ENCODE measurements at regions not wholly inside any gene's neighbourhood (a gene's known extent, or its start where the extent isn't known, plus 50 kb on each side); places are given as distances from the start of the nearest gene placed in this dataset.
A peak's percentile ranks its signal among the peaks of the same experiment; 100 is the strongest.

DNA sequence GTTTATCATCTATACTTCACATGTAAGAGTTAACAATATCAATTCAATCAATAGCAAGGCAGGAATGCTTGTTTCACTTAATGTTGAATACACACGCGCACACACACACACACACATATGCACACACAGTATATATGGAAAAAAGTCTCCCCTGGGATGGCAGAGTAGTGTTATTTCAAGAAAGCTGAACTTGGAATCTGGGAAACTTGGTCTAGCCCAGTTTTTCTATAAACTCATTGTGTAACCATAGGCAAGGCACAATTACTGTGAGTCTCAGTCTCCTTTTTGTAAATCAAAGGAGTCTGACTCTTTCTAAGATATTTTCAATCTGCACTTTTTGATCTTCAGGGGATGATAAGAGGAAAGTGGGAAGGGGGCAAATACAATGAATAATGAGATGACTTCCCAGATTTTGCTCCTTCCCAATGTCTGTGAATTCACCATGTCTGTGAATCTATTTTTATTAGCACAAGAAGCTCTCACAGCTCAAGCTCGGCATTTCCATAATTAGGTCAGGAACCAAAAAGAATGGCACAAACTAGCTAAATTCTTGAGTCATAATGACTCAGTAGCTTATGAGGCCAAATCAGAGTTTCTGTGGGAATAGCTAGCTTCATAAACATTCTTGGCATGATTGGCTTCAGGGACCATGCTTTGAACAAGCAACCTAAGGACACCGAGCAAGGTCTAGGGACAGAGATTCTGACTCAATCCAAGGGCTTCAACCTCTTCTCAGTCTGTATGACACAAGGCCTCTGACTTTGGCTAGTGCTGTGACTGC, 227.4 kb upstream of the DCBLD2 start:
- H3K4me3 ChIP-seq (ENCODE audit: low read depth, low read length): no peak overlapping the region
- peak overlapping the region; percentile 91 for H3K27ac ChIP-seq
- TF ChIP-seq, protein P1, sequence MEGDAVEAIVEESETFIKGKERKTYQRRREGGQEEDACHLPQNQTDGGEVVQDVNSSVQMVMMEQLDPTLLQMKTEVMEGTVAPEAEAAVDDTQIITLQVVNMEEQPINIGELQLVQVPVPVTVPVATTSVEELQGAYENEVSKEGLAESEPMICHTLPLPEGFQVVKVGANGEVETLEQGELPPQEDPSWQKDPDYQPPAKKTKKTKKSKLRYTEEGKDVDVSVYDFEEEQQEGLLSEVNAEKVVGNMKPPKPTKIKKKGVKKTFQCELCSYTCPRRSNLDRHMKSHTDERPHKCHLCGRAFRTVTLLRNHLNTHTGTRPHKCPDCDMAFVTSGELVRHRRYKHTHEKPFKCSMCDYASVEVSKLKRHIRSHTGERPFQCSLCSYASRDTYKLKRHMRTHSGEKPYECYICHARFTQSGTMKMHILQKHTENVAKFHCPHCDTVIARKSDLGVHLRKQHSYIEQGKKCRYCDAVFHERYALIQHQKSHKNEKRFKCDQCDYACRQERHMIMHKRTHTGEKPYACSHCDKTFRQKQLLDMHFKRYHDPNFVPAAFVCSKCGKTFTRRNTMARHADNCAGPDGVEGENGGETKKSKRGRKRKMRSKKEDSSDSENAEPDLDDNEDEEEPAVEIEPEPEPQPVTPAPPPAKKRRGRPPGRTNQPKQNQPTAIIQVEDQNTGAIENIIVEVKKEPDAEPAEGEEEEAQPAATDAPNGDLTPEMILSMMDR (IDR thresholded peaks at IDR 0.05; ENCODE audit: low read depth, low read length, missing control alignments): no peak
- in situ Hi-C loops (cut with HindIII; ENCODE audit: low pct_ligation_motif_present, low sequenced_read_pairs): no loop called here
- no peaks in the 10 kb centered on the region for H3K27me3 ChIP-seq (replicated peaks)
- H3K36me3 ChIP-seq (replicated peaks): no peaks in the 10 kb centered on the region
- peak; percentile 96 for DNase-seq

DNA sequence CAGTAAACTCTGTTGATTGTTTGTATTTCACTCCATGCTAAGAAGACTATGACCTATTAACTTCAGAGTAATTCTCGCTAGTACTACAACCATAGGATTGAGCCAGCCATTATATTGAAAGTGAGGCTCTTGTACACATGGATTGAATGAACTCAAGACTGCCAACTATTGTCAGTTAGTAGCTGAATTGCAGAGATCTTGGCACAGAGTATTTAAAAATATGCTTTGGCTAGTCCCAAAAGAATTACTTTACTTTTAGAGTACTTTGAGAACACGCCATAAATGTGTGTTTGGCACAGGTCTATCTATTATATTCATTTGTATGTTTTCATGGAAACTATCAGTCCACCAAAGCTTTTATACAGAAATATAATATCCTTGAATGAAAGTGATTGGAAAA, 226.7 kb upstream of the DCBLD2 start:
- in situ Hi-C loops (cut with HindIII; ENCODE audit: low pct_ligation_motif_present, low sequenced_read_pairs): no loop called here
- no peak for DNase-seq
- H3K4me3 ChIP-seq (ENCODE audit: low read depth, low read length): no peak overlapping the region
- no peaks in the 10 kb centered on the region for H3K27me3 ChIP-seq (replicated peaks)
- H3K36me3 ChIP-seq (replicated peaks): no peaks in the 10 kb centered on the region
- peak overlapping the region; percentile 91 for H3K27ac ChIP-seq
- TF ChIP-seq, protein P1 (IDR thresholded peaks at IDR 0.05; ENCODE audit: low read depth, low read length, missing control alignments): no peak

DNA sequence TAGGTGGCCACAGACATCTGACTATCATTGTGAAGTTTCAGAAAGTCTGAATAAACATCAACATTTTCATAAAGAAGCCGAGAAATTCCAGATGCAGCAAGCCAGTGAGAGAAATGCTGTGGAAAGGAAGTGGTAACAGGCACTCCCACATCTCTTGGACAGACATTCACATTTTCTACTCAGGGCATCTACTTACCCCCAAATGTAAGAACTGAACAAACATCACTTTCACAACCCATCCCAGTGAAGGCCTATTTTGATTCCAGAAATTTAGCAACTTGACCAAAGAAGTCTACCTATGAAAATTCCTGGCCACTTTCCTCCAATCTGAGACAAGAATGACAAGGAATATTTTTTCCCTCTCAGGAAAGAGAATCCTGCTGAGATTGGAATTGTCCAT, 224.8 kb upstream of the DCBLD2 start:
- TF ChIP-seq, protein P1 (IDR thresholded peaks at IDR 0.05; ENCODE audit: low read depth, low read length, missing control alignments): no peak
- DNase-seq: peak; percentile 22
- Histone ChIP-seq H3K36me3 (replicated peaks) (no peaks in the 10 kb centered on the region), H3K27ac (peak overlapping the region; percentile 33), H3K27me3 (replicated peaks) (no peaks in the 10 kb centered on the region), H3K4me3 (ENCODE audit: low read depth, low read length) (no peak overlapping the region)
- in situ Hi-C loops (cut with HindIII; ENCODE audit: low pct_ligation_motif_present, low sequenced_read_pairs): no loop called here

DNA sequence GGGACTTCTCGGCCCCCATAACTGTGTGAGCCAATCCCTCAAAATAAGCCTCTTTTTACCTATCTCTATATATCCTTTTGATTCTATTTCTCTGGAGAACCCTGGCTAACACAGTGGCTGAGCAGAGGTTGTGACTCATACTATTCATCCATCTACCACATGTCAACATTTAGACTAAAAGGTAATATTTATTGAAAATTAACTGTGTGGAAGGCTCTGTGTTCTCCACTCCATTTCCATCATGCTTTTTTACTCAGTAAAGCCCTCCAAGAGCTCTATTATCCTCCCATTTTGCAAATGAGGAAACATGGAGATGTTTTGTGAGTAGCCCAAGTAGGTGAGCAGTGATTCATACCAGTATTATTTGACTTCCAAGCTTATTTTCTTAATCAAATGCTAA, 217.9 kb upstream of the DCBLD2 start:
- no peaks in the 10 kb centered on the region for H3K27me3 ChIP-seq (replicated peaks)
- DNase-seq: no peak
- in situ Hi-C loops (cut with HindIII; ENCODE audit: low pct_ligation_motif_present, low sequenced_read_pairs): no loop called here
- H3K27ac ChIP-seq: no peak overlapping the region
- TF ChIP-seq, protein P1 (IDR thresholded peaks at IDR 0.05; ENCODE audit: low read depth, low read length, missing control alignments): no peak
- no peaks in the 10 kb centered on the region for H3K36me3 ChIP-seq (replicated peaks)
- H3K4me3 ChIP-seq (ENCODE audit: low read depth, low read length): no peak overlapping the region

DNA sequence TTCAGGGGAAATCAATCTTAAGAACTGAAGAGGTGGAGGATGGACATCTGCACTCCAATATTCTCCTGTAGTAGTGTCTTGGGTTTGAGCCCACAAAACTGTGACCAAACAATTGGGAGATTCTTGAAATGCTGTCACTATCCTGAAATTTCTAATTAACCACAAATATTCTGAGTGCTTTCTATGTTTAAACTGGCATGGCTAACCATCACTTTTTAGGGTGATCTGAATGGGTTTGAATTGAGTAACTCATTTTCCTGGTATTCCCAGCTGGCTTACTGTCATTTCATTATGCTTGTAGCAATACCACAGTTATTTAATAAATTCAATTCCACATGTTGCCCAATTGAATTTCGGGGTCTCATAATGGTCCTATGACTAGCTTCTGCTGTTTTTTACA, 216.9 kb upstream of the DCBLD2 start:
- TF ChIP-seq, protein P1 (IDR thresholded peaks at IDR 0.05; ENCODE audit: low read depth, low read length, missing control alignments): no peak
- in situ Hi-C loops (cut with HindIII; ENCODE audit: low pct_ligation_motif_present, low sequenced_read_pairs): no loop called here
- no peaks in the 10 kb centered on the region for H3K27me3 ChIP-seq (replicated peaks)
- H3K4me3 ChIP-seq (ENCODE audit: low read depth, low read length): no peak overlapping the region
- H3K36me3 ChIP-seq (replicated peaks): no peaks in the 10 kb centered on the region
- DNase-seq: no peak
- no peak overlapping the region for H3K27ac ChIP-seq
